ENCODE measurements at regions not wholly inside any gene's neighbourhood (a gene's known extent, or its start where the extent isn't known, plus 50 kb on each side); places are given as distances from the start of the nearest gene placed in this dataset.

- no peak for TF ChIP-seq ZNF784 (CRISPR knock-in tag; IDR thresholded peaks at IDR 0.05; ENCODE audit: borderline replicate concordance)
- no peak for TF ChIP-seq MTA1 (CRISPR knock-in tag; IDR thresholded peaks at IDR 0.05; ENCODE audit: borderline replicate concordance)
- no peak for TF ChIP-seq ARID2 (CRISPR knock-in tag; IDR thresholded peaks at IDR 0.05; ENCODE audit: borderline replicate concordance)
- peak; percentile 80; the same call in 1 of the 2 replicates for TF ChIP-seq NFIC (IDR thresholded peaks at IDR 0.05; ENCODE audit: low read length)
- no peak for TF ChIP-seq HHEX (CRISPR knock-in tag; IDR thresholded peaks at IDR 0.05)
- TF ChIP-seq ZNF251 (CRISPR knock-in tag; IDR thresholded peaks at IDR 0.05) = no peak
- no peak for TF ChIP-seq ZNF24 (IDR thresholded peaks at IDR 0.05)
- TF ChIP-seq TBL1XR1 (IDR thresholded peaks at IDR 0.05; ENCODE audit: borderline replicate concordance, low read length, partially characterized antibody) = no peak
- TF ChIP-seq ZBTB38 (CRISPR knock-in tag; IDR thresholded peaks at IDR 0.05) = peak; percentile 95
- TF ChIP-seq MZF1 (CRISPR knock-in tag; IDR thresholded peaks at IDR 0.05; ENCODE audit: borderline replicate concordance) = no peak
- 0 out of 2 replicates have a peak, but pooled peaks have one; percentile 41 for TF ChIP-seq MEIS2 (CRISPR knock-in tag; IDR thresholded peaks at IDR 0.05)
- no peak for TF ChIP-seq DR1 (CRISPR knock-in tag; IDR thresholded peaks at IDR 0.05)
- no peak for TF ChIP-seq EED (CRISPR knock-in tag; IDR thresholded peaks at IDR 0.05)
- no peak for TF ChIP-seq PRMT3 (CRISPR knock-in tag; IDR thresholded peaks at IDR 0.05; ENCODE audit: borderline replicate concordance, low read depth)
- no peak for TF ChIP-seq FOXP1 (IDR thresholded peaks at IDR 0.05)
- peak; percentile 48; the same call in 1 of the 2 replicates for TF ChIP-seq FOXP1 (CRISPR knock-in tag; IDR thresholded peaks at IDR 0.05)
- no peak for TF ChIP-seq ZNF512B (CRISPR knock-in tag; IDR thresholded peaks at IDR 0.05; ENCODE audit: borderline replicate concordance)
- no peak for TF ChIP-seq ZNF441 (CRISPR knock-in tag; IDR thresholded peaks at IDR 0.05; ENCODE audit: borderline replicate concordance)
- peak in 1 of 2 experiments; percentile 18; a peak in 1 of 4 replicates for TF ChIP-seq HMGXB4 (CRISPR knock-in tag; IDR thresholded peaks at IDR 0.05; ENCODE audit: borderline replicate concordance in 1 of 2, low read depth in 1 of 2)
- no peak for TF ChIP-seq DDIT3 (CRISPR knock-in tag; IDR thresholded peaks at IDR 0.05)
- no peak for TF ChIP-seq MTF1 (CRISPR knock-in tag; IDR thresholded peaks at IDR 0.05)
- no peak; the same call in 1 of the 2 replicates for TF ChIP-seq ZNF460 (CRISPR knock-in tag; IDR thresholded peaks at IDR 0.05; ENCODE audit: borderline replicate concordance)
- no peak for TF ChIP-seq ZNF207 (IDR thresholded peaks at IDR 0.05; ENCODE audit: borderline replicate concordance)
- no peak for TF ChIP-seq PHB2 (IDR thresholded peaks at IDR 0.05; ENCODE audit: partially characterized antibody)
Measured at GRCh38 chr1:234772345-234773147, 162.6 kb upstream of the IRF2BP2 start (continued).
